Vagina (tissue), 2 donors: ENCODE measurements at regions not wholly inside any gene's neighbourhood (a gene's known extent, or its start where the extent isn't known, plus 50 kb on each side); places are given as distances from the start of the nearest gene placed in this dataset.

Experiments used
- DNase-seq, 2 donors: peaks; one replicate each; pipeline ENCODE4 v3.0.0-alpha.2; 2017; ENCODE audit errors: extremely low spot score in 2 of 2
- H3K27ac ChIP-seq: fragments of 200-600 bp; sonication (generic); one replicate; pipeline ENCODE4 v1.5.1; 2019
- H3K27me3 ChIP-seq: fragments of 200-600 bp; sonication (generic); one replicate; pipeline ENCODE4 v1.5.1; 2019
- H3K36me3 ChIP-seq, 2 donors: fragments of 200-600 bp; sonication (generic); one replicate each; pipeline ENCODE4 v1.5.1; 2017 to 2019
- H3K4me1 ChIP-seq: fragments of 200-600 bp; sonication (generic); one replicate; pipeline ENCODE4 v1.5.1; 2019
- H3K4me3 ChIP-seq, 2 donors: fragments of 200-600 bp; sonication (generic); 1 replicate in 1 of 2; 2 replicates in 1 of 2; pipeline ENCODE4 v1.5.1; 2016 to 2019
- H3K9me3 ChIP-seq: fragments of 200-600 bp; sonication (generic); one replicate; pipeline ENCODE4 v1.5.1; 2019
- POLR2A ChIP-seq, 2 donors: fragments of 450-650 bp; IDR thresholded peaks; one replicate each; pipeline ENCODE4 v1.6.1; 2017; ENCODE audit warnings: antibody characterized with exemption in 2 of 2, mild to moderate bottlenecking in 2 of 2, moderate library complexity in 2 of 2
- POLR2AphosphoS5 ChIP-seq, 2 donors: sonication (generic); formaldehyde crosslinking; IDR thresholded peaks; one replicate each; pipeline ENCODE4 v1.9.0; 2017; ENCODE audit warnings: antibody characterized with exemption in 2 of 2, mild to moderate bottlenecking in 2 of 2, low read depth in 1 of 2; ENCODE audit not compliant: insufficient read depth in 1 of 2
- intact Hi-C: fragments of 100-400 bp; cut with DNase I; formaldehyde crosslinking; loops from one replicate; pipeline ENCODE4 v1.15.1; 2023
- TF ChIP-seq, protein P1 (sequence below), 3 experiments: fragments of 450-650 bp in 2 of 3; fragments of 200-600 bp in 1 of 3; sonication (generic) in 1 of 3; IDR thresholded peaks; one replicate each; pipeline ENCODE4 v1.5.1; 2017 to 2019; ENCODE audit warnings: antibody characterized with exemption in 3 of 3, mild to moderate bottlenecking in 2 of 3, moderate library complexity in 2 of 3

DNA sequence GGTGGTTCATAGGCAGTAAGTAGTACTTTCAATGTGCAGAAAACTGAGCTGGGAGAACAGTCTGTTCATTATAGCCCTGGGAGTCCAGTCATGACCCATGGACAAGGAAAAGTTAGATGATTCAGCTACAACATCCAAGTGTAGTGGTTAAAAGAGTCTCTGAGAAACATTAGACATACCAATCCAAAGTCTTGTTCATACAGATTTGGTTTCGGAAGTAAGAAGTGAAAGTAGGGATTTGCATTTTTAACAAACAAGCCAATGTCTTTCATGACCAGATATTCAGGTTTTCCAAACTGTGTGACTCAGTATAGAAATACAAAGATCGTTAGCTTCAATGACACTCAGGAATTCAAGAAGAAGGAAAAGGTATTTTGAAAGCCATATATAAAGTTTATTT lies 345.3 kb downstream of the SLITRK1 start:
- no peak for DNase-seq
- H3K27ac ChIP-seq, result no peak overlapping the region
- no peaks in the 10 kb centered on the region for H3K27me3 ChIP-seq
- H3K9me3 ChIP-seq, result no peaks in the 10 kb centered on the region
- no peaks in the 10 kb centered on the region for H3K4me1 ChIP-seq
- no peak overlapping the region for H3K4me3 ChIP-seq
- H3K36me3 ChIP-seq, result no peaks in the 10 kb centered on the region
- intact Hi-C loops, result no loop called here
- TF ChIP-seq, protein P1, sequence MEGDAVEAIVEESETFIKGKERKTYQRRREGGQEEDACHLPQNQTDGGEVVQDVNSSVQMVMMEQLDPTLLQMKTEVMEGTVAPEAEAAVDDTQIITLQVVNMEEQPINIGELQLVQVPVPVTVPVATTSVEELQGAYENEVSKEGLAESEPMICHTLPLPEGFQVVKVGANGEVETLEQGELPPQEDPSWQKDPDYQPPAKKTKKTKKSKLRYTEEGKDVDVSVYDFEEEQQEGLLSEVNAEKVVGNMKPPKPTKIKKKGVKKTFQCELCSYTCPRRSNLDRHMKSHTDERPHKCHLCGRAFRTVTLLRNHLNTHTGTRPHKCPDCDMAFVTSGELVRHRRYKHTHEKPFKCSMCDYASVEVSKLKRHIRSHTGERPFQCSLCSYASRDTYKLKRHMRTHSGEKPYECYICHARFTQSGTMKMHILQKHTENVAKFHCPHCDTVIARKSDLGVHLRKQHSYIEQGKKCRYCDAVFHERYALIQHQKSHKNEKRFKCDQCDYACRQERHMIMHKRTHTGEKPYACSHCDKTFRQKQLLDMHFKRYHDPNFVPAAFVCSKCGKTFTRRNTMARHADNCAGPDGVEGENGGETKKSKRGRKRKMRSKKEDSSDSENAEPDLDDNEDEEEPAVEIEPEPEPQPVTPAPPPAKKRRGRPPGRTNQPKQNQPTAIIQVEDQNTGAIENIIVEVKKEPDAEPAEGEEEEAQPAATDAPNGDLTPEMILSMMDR (IDR thresholded peaks at IDR 0.05), result no peak
- TF ChIP-seq POLR2AphosphoS5 (IDR thresholded peaks at IDR 0.05; ENCODE audit: insufficient read depth in 1 of 2, low read depth in 1 of 2) (no peak), POLR2A (IDR thresholded peaks at IDR 0.05) (no peak)

DNA sequence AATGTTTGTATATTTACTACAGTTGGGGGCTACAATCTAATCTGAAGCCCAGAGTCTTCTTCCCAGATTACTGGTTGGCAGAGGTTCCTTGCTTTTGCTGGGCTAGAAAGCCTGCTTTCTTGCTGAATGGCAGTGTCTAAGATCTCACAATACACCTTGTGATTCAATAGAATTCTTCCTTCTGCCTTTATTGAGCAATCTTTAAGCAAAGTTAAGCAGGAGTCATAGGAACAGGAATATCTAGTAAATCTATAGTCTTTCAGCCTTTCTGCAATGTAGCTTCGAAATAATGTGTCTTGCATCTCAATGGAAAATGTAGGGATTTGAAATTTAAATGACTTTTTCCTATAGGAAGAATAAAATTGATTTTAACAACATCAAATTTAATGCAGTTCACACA lies 346.1 kb downstream of the SLITRK1 start:
- H3K27ac ChIP-seq, result no peak overlapping the region
- TF ChIP-seq POLR2A (IDR thresholded peaks at IDR 0.05) (no peak), POLR2AphosphoS5 (IDR thresholded peaks at IDR 0.05; ENCODE audit: insufficient read depth in 1 of 2, low read depth in 1 of 2) (no peak)
- TF ChIP-seq, protein P1 (IDR thresholded peaks at IDR 0.05), result no peak
- no peak overlapping the region for H3K4me3 ChIP-seq
- intact Hi-C loops, result no loop called here
- no peak for DNase-seq
- no peaks in the 10 kb centered on the region for H3K27me3 ChIP-seq
- H3K36me3 ChIP-seq, result no peaks in the 10 kb centered on the region
- no peaks in the 10 kb centered on the region for H3K4me1 ChIP-seq
- no peaks in the 10 kb centered on the region for H3K9me3 ChIP-seq

DNA sequence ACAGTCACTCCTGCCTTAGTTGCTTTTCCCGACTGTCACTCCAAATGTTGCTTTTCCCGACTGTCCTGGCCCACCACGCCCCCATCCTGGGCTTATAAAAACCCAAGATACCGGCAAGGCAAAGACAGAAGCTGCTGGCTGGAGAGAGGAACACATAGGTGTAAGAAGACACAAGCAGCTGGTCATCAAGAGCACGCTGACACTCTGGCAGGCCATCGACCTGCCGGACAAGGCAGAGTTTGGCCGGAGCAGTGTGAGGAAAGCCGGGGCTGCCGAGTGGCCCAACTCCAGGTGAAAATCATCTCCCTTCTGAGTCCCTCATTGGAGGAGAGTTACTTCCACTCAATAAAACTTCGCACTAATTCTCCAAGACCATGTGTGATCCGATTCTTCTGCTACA lies 349.5 kb downstream of the SLITRK1 start:
- no peaks in the 10 kb centered on the region for H3K9me3 ChIP-seq
- no peaks in the 10 kb centered on the region for H3K27me3 ChIP-seq
- no peak for DNase-seq
- no peaks in the 10 kb centered on the region for H3K36me3 ChIP-seq
- no peaks in the 10 kb centered on the region for H3K4me1 ChIP-seq
- intact Hi-C loops, result no loop called here
- no peak overlapping the region for H3K4me3 ChIP-seq
- TF ChIP-seq, protein P1 (IDR thresholded peaks at IDR 0.05), result no peak
- TF ChIP-seq POLR2A (IDR thresholded peaks at IDR 0.05), result no peak
- TF ChIP-seq POLR2AphosphoS5 (IDR thresholded peaks at IDR 0.05; ENCODE audit: insufficient read depth in 1 of 2, low read depth in 1 of 2), result no peak
- no peak overlapping the region for H3K27ac ChIP-seq

DNA sequence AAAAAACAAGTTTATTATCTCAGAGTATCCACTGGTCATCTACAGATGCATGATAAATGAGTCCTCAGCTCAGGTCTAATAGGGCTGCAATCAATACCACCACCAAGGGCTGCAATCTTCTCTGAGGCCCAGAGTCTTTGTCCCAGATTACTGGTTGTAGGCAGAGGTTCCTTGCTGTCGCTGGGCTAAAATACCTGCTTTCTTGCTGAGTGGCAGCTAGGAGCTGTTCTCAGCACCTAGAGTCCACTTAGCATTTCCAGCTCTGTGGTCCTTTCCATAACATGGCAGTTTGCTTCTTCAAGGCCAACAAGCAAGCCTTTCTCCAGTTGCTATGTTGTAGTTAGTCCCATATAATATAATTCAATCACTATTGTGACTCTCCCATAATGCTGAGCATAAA lies 351.3 kb downstream of the SLITRK1 start:
- Histone ChIP-seq H3K9me3 (no peaks in the 10 kb centered on the region), H3K27ac (no peak overlapping the region), H3K4me1 (no peaks in the 10 kb centered on the region), H3K4me3 (no peak overlapping the region), H3K36me3 (no peaks in the 10 kb centered on the region), H3K27me3 (no peaks in the 10 kb centered on the region)
- DNase-seq, result no peak
- intact Hi-C loops, result no loop called here
- TF ChIP-seq, protein P1 (IDR thresholded peaks at IDR 0.05), result no peak
- TF ChIP-seq POLR2AphosphoS5 (IDR thresholded peaks at IDR 0.05; ENCODE audit: insufficient read depth in 1 of 2, low read depth in 1 of 2), result no peak

DNA sequence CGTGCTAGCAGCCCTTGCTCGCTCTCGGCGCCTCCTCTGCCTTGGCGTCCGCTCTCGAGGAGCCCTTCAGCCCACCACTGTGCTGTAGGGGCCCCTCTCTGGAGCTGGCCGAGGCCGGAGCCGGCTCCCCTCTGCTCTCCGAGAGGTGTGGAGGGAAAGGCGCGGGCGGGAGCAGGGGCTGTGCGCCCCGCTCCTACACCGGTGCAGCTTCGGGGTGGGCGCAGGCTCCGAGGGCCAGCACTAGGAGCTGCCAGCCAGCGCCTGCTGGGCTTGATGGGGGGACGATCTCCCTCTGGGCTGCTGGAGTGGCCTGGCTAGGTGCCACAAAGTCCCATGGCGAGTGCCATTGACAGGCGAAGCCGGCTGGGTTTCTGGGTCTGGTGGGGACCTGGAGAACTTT lies 365.5 kb downstream of the SLITRK1 start:
- intact Hi-C loops, result no loop called here
- Histone ChIP-seq H3K9me3 (no peaks in the 10 kb centered on the region), H3K4me1 (no peaks in the 10 kb centered on the region), H3K36me3 (no peaks in the 10 kb centered on the region), H3K27me3 (no peaks in the 10 kb centered on the region), H3K4me3 (no peak overlapping the region), H3K27ac (no peak overlapping the region)
- no peak for DNase-seq
- TF ChIP-seq POLR2AphosphoS5 (IDR thresholded peaks at IDR 0.05; ENCODE audit: insufficient read depth in 1 of 2, low read depth in 1 of 2), result no peak
- TF ChIP-seq, protein P1 (IDR thresholded peaks at IDR 0.05), result no peak
- TF ChIP-seq POLR2A (IDR thresholded peaks at IDR 0.05), result no peak
